HepG2 (cell line): ENCODE measurements at regions not wholly inside any gene's neighbourhood (a gene's known extent, or its start where the extent isn't known, plus 50 kb on each side); places are given as distances from the start of the nearest gene placed in this dataset.

Experiments
- TIGD3 ChIP-seq: sonication (generic); formaldehyde crosslinking; IDR thresholded peaks from 2 replicates; pipeline ENCODE4 v1.5.1; 2020; ENCODE audit warnings: mild to moderate bottlenecking, missing genetic modification reagents, borderline replicate concordance
- ZBTB40 ChIP-seq, 2 experiments: fragments of 450-650 bp in 1 of 2; sonication (generic) in 1 of 2; formaldehyde crosslinking in 1 of 2; IDR thresholded peaks; 2 replicates each; pipeline versions ENCODE4 v1.6.1 to v1.8.0; 2016 to 2022; ENCODE audit warnings: antibody characterized with exemption in 1 of 2, mild to moderate bottlenecking in 1 of 2, missing genetic modification reagents in 1 of 2
- ZNF646 ChIP-seq: sonication (generic); formaldehyde crosslinking; IDR thresholded peaks from 2 replicates; pipeline ENCODE4 v1.9.0; 2021; ENCODE audit warnings: mild to moderate bottlenecking, missing genetic modification reagents

GRCh38 chr11:71131861-71132260, 120.5 kb downstream of the SHANK2 start (continued):
- no peak for TF ChIP-seq TIGD3
- no peak for TF ChIP-seq ZBTB40 (IDR thresholded peaks at IDR 0.05)
- no peak for TF ChIP-seq ZBTB40 (CRISPR knock-in tag; IDR thresholded peaks at IDR 0.05)
- no peak for TF ChIP-seq ZNF646
